GM21390 (cell line): ENCODE measurements at regions not wholly inside any gene's neighbourhood (a gene's known extent, or its start where the extent isn't known, plus 50 kb on each side); places are given as distances from the start of the nearest gene placed in this dataset.

Experiments
- ATAC-seq: cut with Tn5 transposase; IDR thresholded peaks from one replicate; pipeline ENCODE4 v1.9.1; 2021; ENCODE audit not compliant: unreplicated experiment

DNA sequence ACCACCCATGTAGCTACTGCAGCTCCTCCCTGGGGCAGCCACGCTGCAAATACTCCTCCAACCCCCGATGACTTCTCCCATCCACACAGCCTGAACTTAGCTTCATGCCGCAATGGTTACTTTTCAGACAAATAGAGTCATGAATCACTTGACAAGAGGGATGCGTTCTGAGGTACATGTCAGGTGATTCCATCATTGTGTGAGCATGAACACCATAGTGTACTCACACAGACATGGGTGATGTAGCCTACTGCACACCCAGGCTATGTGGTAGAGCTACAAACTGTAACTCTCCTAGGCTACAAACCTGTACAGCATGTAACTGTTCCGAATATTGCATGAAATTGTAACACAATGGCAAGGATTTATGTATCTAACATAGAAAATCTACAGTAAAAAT, 298.5 kb upstream of the SLC35B3 start:
- ATAC-seq, result no peak

GRCh38 chr6:8731874-8732273, 296.5 kb upstream of the SLC35B3 start:
- peak; percentile 59 for ATAC-seq

DNA sequence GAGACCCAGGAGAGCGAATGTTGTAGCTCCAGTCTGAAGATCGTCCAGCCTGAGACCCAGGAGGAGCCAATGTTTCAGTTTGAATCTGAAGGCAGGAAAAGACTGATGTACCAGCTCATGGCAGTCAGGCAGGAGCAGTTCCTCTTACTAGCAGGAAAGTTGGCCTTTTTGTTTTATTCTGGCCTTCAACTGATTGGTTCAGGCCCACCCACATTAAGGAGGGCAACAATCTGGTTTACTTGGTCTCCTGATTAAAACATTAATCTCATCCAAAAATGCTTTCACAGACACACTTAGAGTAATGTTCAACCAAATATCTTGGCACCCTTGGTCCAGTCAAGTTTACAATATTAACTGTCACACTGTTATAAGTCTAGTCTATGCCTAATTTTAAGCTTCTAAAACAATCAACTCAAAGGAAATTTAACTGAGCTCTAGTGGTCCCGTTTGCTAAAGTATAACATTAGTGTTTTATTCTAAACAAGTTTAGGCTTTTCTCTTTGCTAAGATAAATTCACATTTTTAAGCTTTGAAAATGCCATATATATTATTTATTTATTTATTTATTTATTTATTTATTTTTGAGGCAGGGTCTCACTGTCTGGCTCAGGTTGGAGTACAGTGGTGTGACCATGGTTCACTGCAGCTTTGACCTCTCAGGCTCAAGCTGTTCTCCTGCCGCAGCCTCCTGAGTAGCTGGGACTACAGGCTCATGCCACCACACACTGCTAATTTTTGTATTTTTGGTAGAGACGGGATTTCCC, 275.5 kb upstream of the SLC35B3 start:
- ATAC-seq, result no peak

DNA sequence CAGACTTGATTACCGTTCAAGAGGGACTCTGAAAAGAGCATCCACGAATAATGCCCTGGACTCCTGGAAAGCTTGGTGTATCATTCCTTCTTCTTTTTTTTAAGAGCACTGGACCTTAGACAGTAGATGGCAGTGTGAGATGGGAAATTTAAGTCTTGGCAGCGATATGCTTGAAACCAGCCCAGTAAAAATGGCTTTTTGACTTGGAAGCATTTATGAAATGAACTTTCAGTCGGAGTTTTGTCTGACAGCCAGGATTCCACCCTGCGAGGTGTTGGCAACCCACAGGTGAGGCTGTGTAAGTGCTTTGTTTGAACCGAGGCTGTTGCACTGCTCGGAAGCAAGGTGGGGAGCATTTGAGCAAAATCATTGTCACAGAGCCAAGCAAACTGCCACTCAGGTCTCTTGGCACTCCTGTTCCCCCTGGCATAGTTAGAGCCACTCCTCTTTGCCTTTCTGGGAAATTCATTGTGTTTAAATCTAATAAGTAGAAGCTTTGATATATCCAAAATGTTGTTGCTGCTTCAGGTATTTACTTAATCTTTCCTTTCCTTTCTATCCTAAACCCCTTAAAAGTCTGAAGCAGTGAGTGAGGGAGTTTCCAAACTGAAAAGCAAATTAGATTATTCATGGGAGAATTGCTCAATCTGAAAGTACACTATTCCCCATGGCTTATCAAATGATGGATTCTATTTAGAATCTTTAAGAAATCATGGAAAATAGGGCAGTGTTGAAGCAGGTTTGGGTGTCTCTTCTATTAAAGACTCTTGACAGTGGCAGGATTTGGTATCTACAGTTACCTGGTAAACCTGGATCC, 272.8 kb upstream of the SLC35B3 start:
- ATAC-seq, result no peak

DNA sequence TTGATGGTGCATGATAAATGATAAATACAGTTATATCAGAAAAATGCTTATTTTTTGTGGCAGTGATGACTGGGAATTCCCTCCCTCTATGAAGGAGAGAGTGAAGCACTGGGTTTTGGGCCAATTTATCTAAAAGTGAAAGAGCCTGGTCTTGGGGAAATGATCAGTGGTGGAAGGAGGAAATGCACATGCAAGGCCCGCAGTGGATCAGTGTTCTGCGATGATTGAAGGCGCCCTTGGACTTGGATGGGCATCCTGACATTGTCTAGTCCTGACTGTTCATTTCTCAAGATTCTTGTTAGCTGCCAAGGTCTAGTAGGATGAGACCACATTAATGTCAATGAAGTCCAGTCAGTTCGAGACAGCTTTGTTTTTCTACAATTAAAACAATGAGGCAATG, 272.0 kb upstream of the SLC35B3 start:
- no peak for ATAC-seq

- no peak for ATAC-seq
Measured at GRCh38 chr6:8705435-8706020, 270.2 kb upstream of the SLC35B3 start.

- ATAC-seq, result no peak
Measured at GRCh38 chr6:8703059-8703458, 267.7 kb upstream of the SLC35B3 start.

DNA sequence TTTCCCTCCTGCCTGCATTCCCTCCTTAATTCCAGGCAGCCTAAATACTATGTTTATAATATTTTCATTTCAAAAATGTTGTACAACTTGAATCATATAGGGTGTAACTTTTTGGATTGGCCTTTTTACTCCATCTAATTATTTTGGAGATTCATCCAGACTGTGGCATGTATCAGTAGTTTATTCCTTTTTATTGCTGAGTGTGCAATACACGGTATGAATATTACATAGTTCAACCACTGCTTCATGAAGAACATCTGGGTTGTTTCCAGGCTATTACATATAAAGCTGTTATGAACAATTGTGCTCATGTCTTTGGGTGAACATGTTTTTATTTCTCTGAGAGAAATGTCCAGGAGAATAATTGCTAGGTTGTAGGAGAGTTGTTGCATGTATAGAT, 253.5 kb upstream of the SLC35B3 start:
- ATAC-seq, result no peak

DNA sequence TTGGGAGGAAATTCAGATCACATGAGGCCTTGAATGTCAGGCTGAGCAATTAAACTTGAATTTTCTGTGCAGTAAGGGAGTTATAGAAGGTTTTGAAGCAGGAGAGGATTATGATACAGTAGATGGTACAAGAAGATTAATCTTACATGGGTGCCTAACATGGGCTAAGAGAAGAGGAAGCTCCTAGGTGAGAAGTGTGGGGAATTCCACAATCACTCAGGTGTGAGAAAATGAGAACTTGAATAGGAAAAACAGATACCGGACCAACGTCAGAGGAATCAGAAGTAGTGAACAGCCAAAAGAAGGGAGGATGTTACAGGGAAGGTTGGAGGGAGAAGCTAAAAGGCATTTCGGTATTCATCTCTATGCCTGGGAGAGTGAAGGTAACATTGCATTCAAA, 250.7 kb upstream of the SLC35B3 start:
- ATAC-seq, result no peak

GRCh38 chr6:8683204-8683603, 247.9 kb upstream of the SLC35B3 start:
- ATAC-seq, result no peak

GRCh38 chr6:8679823-8680222, 244.5 kb upstream of the SLC35B3 start:
- ATAC-seq, result no peak

GRCh38 chr6:8678466-8678865, 243.1 kb upstream of the SLC35B3 start:
- no peak for ATAC-seq

GRCh38 chr6:8674126-8674525, 238.8 kb upstream of the SLC35B3 start:
- no peak for ATAC-seq

DNA sequence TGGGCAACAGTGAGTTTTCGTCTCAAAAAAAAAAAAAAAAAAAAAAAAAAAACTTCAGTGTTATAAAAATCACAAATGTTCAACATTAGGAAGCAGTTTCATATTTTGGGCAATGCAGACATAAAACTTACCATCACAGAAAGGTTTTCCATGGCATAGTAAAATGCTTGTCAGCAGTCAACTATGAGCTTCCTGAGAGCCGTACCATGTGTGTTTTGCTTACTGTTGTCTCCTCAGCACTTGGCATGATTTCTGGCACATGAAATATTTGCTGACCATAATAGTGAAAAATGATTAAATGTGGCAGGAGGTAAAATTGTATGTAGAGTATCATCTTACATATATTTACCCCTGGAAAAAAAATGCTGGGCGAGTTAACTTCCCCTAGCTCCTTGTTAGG, 237.5 kb upstream of the SLC35B3 start:
- no peak for ATAC-seq

GRCh38 chr6:8670792-8671191, 235.4 kb upstream of the SLC35B3 start:
- ATAC-seq, result no peak

GRCh38 chr6:8664700-8665099, 229.4 kb upstream of the SLC35B3 start:
- ATAC-seq, result no peak

- no peak for ATAC-seq
Measured at GRCh38 chr6:8664070-8664469, 228.7 kb upstream of the SLC35B3 start.

GRCh38 chr6:8659404-8660189, 224.3 kb upstream of the SLC35B3 start:
- ATAC-seq, result no peak

DNA sequence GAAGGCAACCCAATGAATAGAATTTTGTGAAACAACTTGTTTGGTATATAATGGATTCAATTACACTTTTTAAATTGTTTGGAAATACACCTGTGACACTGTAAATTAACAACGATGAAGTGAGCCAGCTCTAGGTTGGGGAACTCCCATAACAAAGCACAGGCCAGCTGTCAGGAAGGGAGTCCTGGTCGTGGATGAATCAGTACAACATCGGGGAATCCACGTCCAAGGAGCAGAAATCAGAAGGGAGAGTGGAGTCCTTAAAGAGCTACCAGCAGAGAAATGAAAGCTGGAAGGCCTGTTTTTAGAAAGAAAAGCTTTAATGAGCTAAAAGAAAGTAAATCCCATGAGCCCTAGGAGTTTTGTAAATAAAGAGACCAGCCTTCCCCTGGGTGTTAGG, 223.1 kb upstream of the SLC35B3 start:
- no peak for ATAC-seq

DNA sequence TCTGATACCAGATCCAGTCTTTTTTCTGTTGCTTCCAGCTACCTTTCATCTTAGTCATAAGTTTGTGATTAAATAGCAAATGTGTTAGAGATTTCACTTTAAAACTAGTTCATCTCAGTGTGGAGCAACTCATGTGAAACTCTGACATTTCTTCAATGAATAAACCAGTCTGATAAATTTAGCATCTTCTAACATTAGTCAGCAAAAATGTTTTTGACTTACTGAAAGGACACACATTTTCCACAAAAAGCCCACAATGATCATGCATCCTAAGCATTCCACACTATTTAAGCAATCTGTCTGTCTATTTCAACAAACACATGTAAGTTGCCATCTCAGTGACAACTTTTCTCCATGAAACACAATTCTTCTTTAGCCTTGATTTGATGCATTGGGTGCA, 222.2 kb upstream of the SLC35B3 start:
- ATAC-seq, result no peak
